H1 (cell line): ENCODE measurements at regions not wholly inside any gene's neighbourhood (a gene's known extent, or its start where the extent isn't known, plus 50 kb on each side); places are given as distances from the start of the nearest gene placed in this dataset.

Experiments used
- CTCF ChIA-PET: fragments of 300-600 bp; sonication (Branson Sonifier 250); formaldehyde crosslinking; loops from one replicate; lab custom pipeline; 2021; ENCODE audit not compliant: partially characterized antibody; lab: Charles Lee
- POLR2A ChIA-PET: fragments of 300-600 bp; sonication (Branson Sonifier 250); formaldehyde crosslinking; loops from one replicate; lab custom pipeline; 2021; ENCODE audit warnings: inconsistent platforms; ENCODE audit not compliant: partially characterized antibody; lab: Charles Lee
- DNase-seq, 2 experiments: peaks; one replicate each; pipeline versions ENCODE4 v3.0.0 to v3.0.0-alpha.2; 2010 to 2022; ENCODE audit warnings: low spot score in 2 of 2, low read depth in 1 of 2, mixed read lengths in 1 of 2
- FAIRE-seq: peaks from 2 replicates; lab custom pipeline; 2011; peaks lifted over from hg19 to GRCh38; lab: Jason Lieb, UNC
- H2AFZ ChIP-seq: 2 replicates; pipeline ENCODE4 v1.8.1; 2012; ENCODE audit warnings: low read length, inconsistent platforms
- H2AK5ac ChIP-seq: 2 replicates; pipeline ENCODE4 v1.6.1; 2013; ENCODE audit warnings: low read depth, low read length
- H2BK120ac ChIP-seq: replicated peaks from 2 replicates; pipeline ENCODE3; 2013; ENCODE audit warnings: low read depth, low read length, inconsistent platforms
- H2BK12ac ChIP-seq: 2 replicates; pipeline ENCODE4 v1.6.1; 2013; ENCODE audit warnings: low read depth, low read length
- H2BK15ac ChIP-seq: 2 replicates; pipeline ENCODE4 v1.6.1; 2013; ENCODE audit warnings: low read length
- H2BK20ac ChIP-seq: 2 replicates; pipeline ENCODE4 v1.6.1; 2013; ENCODE audit warnings: low read length
- H2BK5ac ChIP-seq: 2 replicates; pipeline ENCODE4 v1.6.1; 2013; ENCODE audit warnings: low read depth, low read length
- H3K14ac ChIP-seq: 2 replicates; pipeline ENCODE4 v1.6.1; 2013; ENCODE audit warnings: inconsistent platforms; ENCODE audit not compliant: insufficient read length
- H3K18ac ChIP-seq: 2 replicates; pipeline ENCODE4 v1.6.1; 2013; ENCODE audit warnings: low read length; ENCODE audit errors: extremely low read depth
- H3K23ac ChIP-seq: 2 replicates; pipeline ENCODE4 v1.6.1; 2013; ENCODE audit warnings: inconsistent platforms; ENCODE audit not compliant: insufficient read length
- H3K23me2 ChIP-seq: 2 replicates; pipeline ENCODE4 v1.6.1; 2013; ENCODE audit warnings: low read depth, low read length
- H3K27ac ChIP-seq: 2 replicates; pipeline ENCODE4 v1.6.1; 2011; ENCODE audit warnings: low read depth, low read length, inconsistent platforms
- H3K27me3 ChIP-seq, 4 experiments: replicated peaks in 1 of 4; 1 replicate in 1 of 4; 2 replicates in 3 of 4; pipeline versions ENCODE4 v1.6.1 to v1.8.1; 2011 to 2013; ENCODE audit warnings: low read length in 3 of 4, mild to moderate bottlenecking in 3 of 4, inconsistent platforms in 2 of 4, mixed read lengths in 2 of 4, moderate library complexity in 1 of 4; ENCODE audit not compliant: control insufficient read depth in 3 of 4, insufficient read depth in 3 of 4; ENCODE audit errors: extremely low read depth in 1 of 4
- H3K36me3 ChIP-seq, 4 experiments: 2 replicates each; pipeline versions ENCODE4 v1.6.1 to v1.8.1; 2011 to 2013; ENCODE audit warnings: mild to moderate bottlenecking in 4 of 4, low read length in 3 of 4, moderate library complexity in 2 of 4, control low read depth in 1 of 4, inconsistent platforms in 1 of 4; ENCODE audit not compliant: insufficient read depth in 4 of 4, control insufficient read depth in 2 of 4
- H3K4ac ChIP-seq: replicated peaks from 2 replicates; pipeline ENCODE3; 2013; ENCODE audit warnings: low read length, low read depth, mixed read lengths, inconsistent platforms; ENCODE audit not compliant: insufficient read length
- H3K4me1 ChIP-seq, 4 experiments: replicated peaks in 1 of 4; 1 replicate in 1 of 4; 2 replicates in 3 of 4; pipeline versions ENCODE4 v1.6.1 to v1.8.1; 2011 to 2013; ENCODE audit warnings: low read length in 3 of 4, inconsistent platforms in 2 of 4, mixed read lengths in 1 of 4; ENCODE audit not compliant: insufficient read depth in 4 of 4, control insufficient read depth in 3 of 4
- H3K4me2 ChIP-seq, 2 experiments: 2 replicates each; pipeline versions ENCODE4 v1.6.1 to v1.8.1; 2011 to 2013; ENCODE audit warnings: low read depth in 2 of 2, low read length in 2 of 2, control low read depth in 1 of 2, inconsistent platforms in 1 of 2, mild to moderate bottlenecking in 1 of 2; ENCODE audit not compliant: insufficient read depth in 1 of 2
- H3K4me3 ChIP-seq, 4 experiments: fragments of 200-600, 300-600 bp in 1 of 4; sonication (generic), shearing (Covaris generic), sonication (Bioruptor Twin) in 1 of 4; 2 replicates each; pipeline versions ENCODE4 v1.5.1 to v1.8.1; 2011 to 2016; ENCODE audit warnings: low read length in 4 of 4, low read depth in 3 of 4, control low read depth in 2 of 4, inconsistent platforms in 2 of 4, mild to moderate bottlenecking in 2 of 4, mixed read lengths in 1 of 4, moderate library complexity in 1 of 4; ENCODE audit not compliant: insufficient read depth in 2 of 4; ENCODE audit errors: extremely low read depth in 1 of 4
- H3K56ac ChIP-seq: replicated peaks from 2 replicates; pipeline ENCODE3; 2013; ENCODE audit warnings: low read depth, mild to moderate bottlenecking, mixed read lengths, low read length, inconsistent platforms; ENCODE audit not compliant: insufficient read length
- H3K79me1 ChIP-seq: 2 replicates; pipeline ENCODE4 v1.6.1; 2013; ENCODE audit warnings: low read depth, low read length, control low read depth
- H3K79me2 ChIP-seq, 2 experiments: 2 replicates each; pipeline versions ENCODE4 v1.6.1 to v1.8.1; 2012 to 2013; ENCODE audit warnings: low read length in 2 of 2, mild to moderate bottlenecking in 2 of 2, inconsistent platforms in 1 of 2; ENCODE audit not compliant: insufficient read depth in 2 of 2, control insufficient read depth in 1 of 2
- H3K9ac ChIP-seq, 4 experiments: replicated peaks in 1 of 4; 1 replicate in 1 of 4; 2 replicates in 3 of 4; pipeline versions ENCODE4 v1.6.1 to v1.8.1; 2011 to 2013; ENCODE audit warnings: low read depth in 3 of 4, low read length in 3 of 4, control low read depth in 2 of 4, mild to moderate bottlenecking in 2 of 4, moderate library complexity in 2 of 4, inconsistent platforms in 1 of 4; ENCODE audit errors: extremely low read depth in 1 of 4
- H3K9me3 ChIP-seq, 2 experiments: 2 replicates each; pipeline versions ENCODE4 v1.6.1 to v1.8.1; 2012 to 2013; ENCODE audit warnings: mild to moderate bottlenecking in 2 of 2, moderate library complexity in 2 of 2, control low read depth in 1 of 2, inconsistent platforms in 1 of 2, low read depth in 1 of 2, low read length in 1 of 2, mixed read lengths in 1 of 2; ENCODE audit not compliant: insufficient read depth in 2 of 2
- H4K20me1 ChIP-seq, 2 experiments: replicated peaks in 1 of 2; 2 replicates each; pipeline versions ENCODE3 to v1.8.1; 2011 to 2013; ENCODE audit warnings: inconsistent platforms in 2 of 2, low read length in 2 of 2, mild to moderate bottlenecking in 1 of 2; ENCODE audit not compliant: insufficient read depth in 2 of 2, control insufficient read depth in 1 of 2
- H4K5ac ChIP-seq: 2 replicates; pipeline ENCODE4 v1.6.1; 2013; ENCODE audit warnings: low read length, low read depth, mixed read lengths, inconsistent platforms; ENCODE audit not compliant: insufficient read length
- H4K8ac ChIP-seq: 2 replicates; pipeline ENCODE4 v1.8.0; 2013; ENCODE audit warnings: mild to moderate bottlenecking, moderate library complexity, low read length, inconsistent platforms; ENCODE audit not compliant: insufficient read depth; ENCODE audit errors: extremely low read depth
- H4K91ac ChIP-seq: replicated peaks from 2 replicates; pipeline ENCODE3; 2013; ENCODE audit warnings: low read length, mixed read lengths, inconsistent platforms; ENCODE audit not compliant: insufficient read length
- EP300 ChIP-seq, 2 experiments: IDR thresholded peaks; 1 replicate in 1 of 2; 2 replicates in 1 of 2; pipeline ENCODE4 v1.6.1; 2011 to 2012; ENCODE audit warnings: low read depth in 2 of 2, low read length in 2 of 2, mild to moderate bottlenecking in 2 of 2, borderline replicate concordance in 1 of 2, inconsistent platforms in 1 of 2, moderate library complexity in 1 of 2
- POLR2AphosphoS5 ChIP-seq: IDR thresholded peaks from 2 replicates; pipeline ENCODE4 v1.6.1; 2011; ENCODE audit warnings: low read depth, low read length
- RXRA ChIP-seq: IDR thresholded peaks from 2 replicates; pipeline ENCODE4 v1.6.1; 2011; ENCODE audit warnings: low read depth, mild to moderate bottlenecking, low read length, moderate library complexity; ENCODE audit not compliant: insufficient read depth
- WGBS, 2 experiments: shearing (Covaris generic) in 1 of 2; methylation state at CpG; one replicate each; pipeline versions ENCODE4 v1.1.6 to v1.1.7; 2013 to 2015; ENCODE audit warnings: low lambda C conversion rate in 2 of 2, mixed read lengths in 2 of 2, inconsistent platforms in 1 of 2, low coverage in 1 of 2, missing lambda C conversion rate in 1 of 2; ENCODE audit not compliant: insufficient replicate concordance in 2 of 2, insufficient coverage in 1 of 2, insufficient read length in 1 of 2; ENCODE audit errors: extremely low coverage in 1 of 2, missing lambda C conversion rate in 1 of 2; 5-methylcytosine and 5-hydroxymethylcytosine counted together

- Histone ChIP-seq H3K27ac (no peak overlapping the region), H3K14ac (no peak overlapping the region), H2AFZ (no peak overlapping the region), H3K79me2 (no peaks in the 10 kb centered on the region), H3K18ac (no peak overlapping the region), H2AK5ac (no peak overlapping the region), H3K23me2 (no peaks in the 10 kb centered on the region), H3K27me3 (no peaks in the 10 kb centered on the region; a peak in 1 of 7 replicates), H3K9me3 (no peaks in the 10 kb centered on the region), H2BK15ac (no peak overlapping the region), H3K79me1 (no peaks in the 10 kb centered on the region), H3K23ac (no peak overlapping the region), H3K36me3 (no peaks in the 10 kb centered on the region), H3K9ac (no peak overlapping the region), H3K56ac (no peak overlapping the region), H4K5ac (no peak overlapping the region), H2BK5ac (no peak overlapping the region), H3K4ac (no peak overlapping the region), H2BK12ac (no peak overlapping the region), H3K4me1 (peaks cover 0 to 8% (median 4%) of the 10 kb centered on the region in 4 experiments; a peak in 2 of 7 replicates), H3K4me3 (peak overlapping the region in 2 of 4 experiments; percentile 7 to 49; a peak in 3 of 8 replicates), H3K4me2 (peak overlapping the region in 1 of 2 experiments; percentile 77; a peak in 2 of 4 replicates), H4K8ac (no peak overlapping the region), H2BK20ac (no peak overlapping the region), H4K91ac (no peak overlapping the region), H2BK120ac (no peak overlapping the region), H4K20me1 (no peaks in the 10 kb centered on the region)
- ChIA-PET CTCF (no interaction called here), POLR2A (no interaction called here)
- no peak for FAIRE-seq
- DNase-seq, result no peak
- 79% methylated on average over 3 of the region's 4 CpGs; no CpG with 5 or more reads in 1 of the 2 experiments for WGBS, 2 experiments
- TF ChIP-seq POLR2AphosphoS5 (no peak), EP300 (IDR thresholded peaks at IDR 0.05; ENCODE audit: borderline replicate concordance in 1 of 2, low read depth in 2 of 2, low read length in 2 of 2) (no peak), RXRA (no peak)
Measured at GRCh38 chr6:51214442-51214841, 395.8 kb downstream of the TFAP2B start.
